NCI-H2196 (cell line): ENCODE measurements at regions not wholly inside any gene's neighbourhood (a gene's known extent, or its start where the extent isn't known, plus 50 kb on each side); places are given as distances from the start of the nearest gene placed in this dataset.

Source experiments
- DNase-seq: peaks from one replicate; lab custom pipeline; 2025; ENCODE audit not compliant: unreplicated experiment; lab: John Stamatoyannopoulos, UW

- DNase-seq: no peak
These were observed 248.1 kb upstream of the OPRM1 start for GRCh38 chr6:153790876-153791473.

DNA sequence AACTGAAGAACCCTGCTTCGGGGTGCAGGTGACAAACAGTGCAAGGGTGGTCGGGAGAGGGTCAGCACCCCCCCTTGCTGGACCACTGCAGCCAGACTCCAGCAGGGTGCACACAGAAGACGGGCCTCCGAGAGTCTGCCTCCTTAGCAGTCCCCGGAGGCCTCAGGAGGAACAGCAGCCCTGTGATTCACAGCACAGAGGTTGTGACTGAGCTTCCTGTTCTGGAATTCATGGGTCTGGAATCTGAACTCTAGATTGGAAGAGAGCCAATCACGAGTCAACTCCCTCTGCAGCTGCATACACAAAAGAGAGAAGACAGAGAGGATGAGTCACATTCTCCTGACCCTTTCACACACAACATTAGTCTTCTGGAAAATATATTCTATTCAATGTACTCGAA is 249.0 kb upstream of the OPRM1 start:
- DNase-seq: no peak

GRCh38 chr6:153787341-153787606 is 251.8 kb upstream of the OPRM1 start:
- no peak for DNase-seq

DNA sequence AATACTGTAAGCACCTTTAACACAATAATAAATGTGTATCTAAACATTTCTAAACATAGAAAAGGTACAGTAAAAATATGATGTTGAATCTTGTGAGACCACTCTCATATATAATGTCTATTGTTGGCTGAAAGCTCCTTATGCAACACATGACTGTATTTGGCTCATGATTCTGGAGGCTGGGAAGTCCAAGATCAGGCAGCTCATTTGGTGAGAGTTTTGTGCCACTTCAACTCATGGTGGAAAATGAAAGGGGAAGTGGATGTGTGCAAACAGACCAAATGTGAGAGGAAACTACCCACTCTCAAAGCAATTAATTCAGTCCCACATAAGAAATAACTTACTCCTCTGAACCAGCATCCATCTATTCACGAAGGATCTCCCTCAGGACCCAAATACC is 257.7 kb upstream of the OPRM1 start:
- no peak for DNase-seq

- DNase-seq: no peak
These were observed 259.0 kb upstream of the OPRM1 start for GRCh38 chr6:153780011-153780410.

DNA sequence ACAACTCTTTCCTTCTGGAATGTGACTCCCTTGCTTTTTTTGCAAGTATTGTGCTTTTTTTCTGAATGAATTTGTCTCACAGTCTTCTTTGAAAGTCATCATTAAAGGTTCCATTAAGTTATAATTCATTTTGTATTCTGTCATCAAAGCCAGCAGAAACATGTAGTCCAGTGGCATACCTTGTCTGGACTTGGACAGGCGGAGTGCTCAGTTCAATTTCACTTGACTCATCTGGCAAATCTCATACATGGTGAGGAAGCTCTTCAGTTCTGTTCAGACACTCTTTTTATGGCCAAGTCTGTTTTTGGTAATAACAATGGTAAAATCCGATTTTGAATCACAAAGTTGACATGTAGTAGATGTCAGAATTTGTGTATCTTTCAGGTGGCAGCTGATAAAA is 260.8 kb upstream of the OPRM1 start:
- no peak for DNase-seq

DNA sequence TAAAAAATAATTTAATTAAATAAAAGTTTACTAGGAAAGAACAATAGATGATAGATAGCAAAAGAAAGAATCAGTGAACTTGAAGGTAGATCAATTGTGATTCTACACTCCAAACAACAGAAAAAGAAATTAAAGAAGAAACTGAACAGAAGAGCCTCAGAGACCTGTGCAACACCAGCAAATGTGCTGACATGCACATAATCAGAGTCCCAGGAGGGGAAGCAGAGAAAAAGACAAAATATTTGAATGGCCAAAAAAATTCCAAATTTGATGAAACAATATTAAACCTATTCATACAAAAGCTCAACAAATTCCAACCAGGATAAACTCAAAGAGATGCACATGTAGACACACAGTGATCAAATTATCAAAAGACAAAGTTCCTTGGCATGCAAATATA is 267.5 kb upstream of the OPRM1 start:
- no peak for DNase-seq

DNA sequence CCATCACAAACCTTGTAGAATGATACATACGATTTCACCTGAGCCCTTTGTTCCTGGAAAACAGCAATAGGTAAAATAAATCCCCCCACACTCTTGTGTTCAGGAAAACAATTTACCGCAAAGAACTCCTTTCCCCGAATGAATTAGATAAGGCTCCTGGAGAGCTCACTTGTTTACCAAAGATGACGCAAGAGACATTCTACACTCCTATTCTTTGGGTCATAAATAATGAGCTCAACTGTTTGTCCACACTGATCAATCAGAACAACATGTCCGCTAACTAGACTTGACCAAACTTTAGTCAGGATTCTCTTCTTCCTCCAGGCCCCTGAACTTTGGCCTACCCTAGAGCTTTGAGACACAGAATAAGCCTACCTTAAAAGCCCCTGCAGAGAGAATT is 271.9 kb upstream of the OPRM1 start:
- DNase-seq: no peak

DNA sequence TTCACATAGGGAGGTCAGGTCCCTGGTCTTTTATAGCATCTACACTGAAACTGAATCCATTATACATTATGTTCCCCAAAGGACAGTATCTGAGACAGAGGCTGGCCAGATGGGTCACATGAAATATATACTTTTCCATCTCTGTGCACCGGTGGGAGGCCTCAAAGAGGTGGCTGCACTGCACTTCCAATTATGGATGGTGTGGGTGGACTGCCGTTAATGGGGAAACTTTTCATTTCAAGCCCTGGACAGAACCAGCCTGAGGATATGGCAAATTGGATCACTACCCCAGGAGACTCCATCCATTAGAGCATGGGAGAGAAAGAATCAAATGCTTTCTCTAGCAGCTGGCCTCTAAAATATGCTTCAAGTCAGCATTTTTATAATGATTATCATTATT is 280.5 kb upstream of the OPRM1 start:
- no peak for DNase-seq

GRCh38 chr6:153735761-153736160 is 303.3 kb upstream of the OPRM1 start:
- no peak for DNase-seq

GRCh38 chr6:153729189-153729588 is 309.9 kb upstream of the OPRM1 start:
- no peak for DNase-seq

GRCh38 chr6:153727885-153728284 is 311.2 kb upstream of the OPRM1 start:
- DNase-seq: no peak

DNA sequence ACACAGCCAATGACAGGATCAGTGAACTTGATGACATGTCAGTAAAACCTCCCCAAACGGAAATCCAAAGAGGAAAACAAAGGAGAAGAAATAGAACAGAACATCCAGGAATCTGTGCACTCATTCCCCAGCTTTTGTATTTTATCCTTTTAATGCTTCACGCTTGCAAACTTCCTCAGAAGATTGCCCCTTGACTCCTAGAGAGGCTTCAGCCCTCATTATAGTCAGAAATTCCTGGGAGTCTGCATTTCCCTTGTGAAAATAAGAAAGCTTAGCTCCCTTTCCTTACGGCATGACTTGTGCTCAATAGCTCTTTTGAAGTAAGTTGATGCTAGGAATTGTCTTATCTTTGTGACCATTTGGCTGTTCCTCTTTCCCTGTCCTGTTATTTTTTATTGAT is 313.6 kb upstream of the OPRM1 start:
- DNase-seq: no peak

DNA sequence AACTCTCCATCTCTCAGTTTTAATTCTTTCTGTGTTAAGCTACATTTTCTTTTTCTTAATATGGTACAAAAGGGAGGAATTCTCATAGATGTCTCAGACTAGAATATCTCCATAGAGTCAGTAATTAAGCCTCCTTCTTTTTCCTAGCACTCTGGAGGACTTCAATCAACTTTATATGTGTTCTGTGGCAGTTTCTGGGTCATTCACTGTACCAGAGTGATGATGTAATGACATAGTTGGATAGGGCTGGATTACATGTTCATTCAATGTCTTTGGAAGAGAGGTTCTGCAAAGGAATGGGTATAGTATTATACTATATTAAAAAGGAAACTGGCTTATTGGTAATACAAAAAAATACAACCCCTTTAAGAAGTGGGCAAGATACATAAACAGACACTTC is 318.3 kb upstream of the OPRM1 start:
- no peak for DNase-seq

DNA sequence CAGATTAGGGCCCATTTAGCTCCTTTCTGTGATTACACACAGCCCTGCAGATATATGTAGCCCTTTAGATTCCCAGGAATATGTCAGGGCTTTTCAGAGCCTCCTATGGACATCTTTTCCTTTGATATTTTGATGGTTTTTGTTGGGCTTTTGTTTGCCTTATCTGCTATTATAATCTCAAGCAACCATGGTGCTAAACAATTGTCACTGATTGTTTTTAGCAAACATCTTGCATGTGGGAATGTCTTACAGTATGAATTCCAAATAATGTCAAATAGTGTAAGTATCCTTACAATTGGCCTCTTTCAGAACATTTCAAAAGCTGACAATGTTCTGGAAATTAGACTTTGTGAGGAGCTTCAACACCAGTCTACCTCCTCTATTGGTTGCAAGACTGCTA is 333.6 kb upstream of the OPRM1 start:
- DNase-seq: no peak

- no peak for DNase-seq
These were observed 336.4 kb upstream of the OPRM1 start for GRCh38 chr6:153702671-153703070.

DNA sequence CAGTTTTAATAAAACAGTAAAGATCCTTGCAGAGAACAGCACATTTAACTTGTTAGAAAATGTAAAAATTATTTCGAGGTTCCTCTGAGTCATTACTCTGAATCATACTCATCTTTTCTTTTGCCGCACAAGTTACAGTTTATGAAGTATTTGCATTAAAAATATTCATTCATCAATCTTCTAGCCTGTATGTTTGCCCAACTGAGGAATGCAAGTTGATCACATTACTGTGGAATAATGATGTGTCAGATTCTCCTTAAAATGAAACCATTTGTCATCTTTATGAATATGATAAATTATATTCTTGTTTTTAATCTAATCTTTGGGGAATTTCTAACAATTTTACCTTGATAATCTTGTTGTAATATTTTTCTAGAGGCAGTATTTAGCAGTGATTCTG is 340.4 kb upstream of the OPRM1 start:
- DNase-seq: no peak

- DNase-seq: no peak
These were observed 341.0 kb upstream of the OPRM1 start for GRCh38 chr6:153698001-153698400.

DNA sequence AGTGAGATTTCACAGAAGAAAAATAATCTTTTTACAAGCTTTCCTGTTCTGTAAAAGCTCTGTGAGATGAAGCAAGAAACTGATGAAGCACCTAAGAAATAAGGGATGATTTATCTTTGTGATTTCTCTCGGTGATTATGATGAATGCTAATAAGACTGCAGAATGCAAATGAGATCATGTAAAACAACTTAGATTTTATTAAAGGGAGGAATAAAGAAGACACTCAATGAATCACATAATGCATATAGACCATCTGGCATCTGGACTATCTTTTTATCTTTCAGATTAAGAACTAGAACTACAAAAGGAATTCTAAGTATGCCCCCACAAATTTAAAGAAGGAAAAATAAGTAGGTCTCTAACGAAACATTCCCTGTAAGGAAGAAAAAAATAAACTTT is 361.5 kb upstream of the OPRM1 start:
- DNase-seq: no peak

DNA sequence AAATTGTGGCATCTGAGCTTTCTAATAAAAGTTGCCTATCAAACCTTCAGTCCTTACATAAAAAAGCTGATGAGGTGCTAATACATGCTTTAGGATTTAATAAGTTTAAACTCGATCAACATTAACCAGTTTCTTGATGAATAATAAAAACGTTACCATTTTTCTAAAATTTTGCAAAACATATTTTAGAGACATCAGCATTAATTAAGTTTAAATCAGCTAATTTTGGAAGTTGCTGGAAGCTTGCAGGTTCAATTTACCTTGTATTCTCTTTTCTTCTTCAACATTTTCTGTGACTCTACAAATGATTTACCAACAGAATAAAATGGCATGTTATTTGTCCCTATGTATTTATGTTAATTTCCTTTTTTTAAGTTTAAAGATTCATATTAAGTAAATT is 365.3 kb upstream of the OPRM1 start:
- no peak for DNase-seq

DNA sequence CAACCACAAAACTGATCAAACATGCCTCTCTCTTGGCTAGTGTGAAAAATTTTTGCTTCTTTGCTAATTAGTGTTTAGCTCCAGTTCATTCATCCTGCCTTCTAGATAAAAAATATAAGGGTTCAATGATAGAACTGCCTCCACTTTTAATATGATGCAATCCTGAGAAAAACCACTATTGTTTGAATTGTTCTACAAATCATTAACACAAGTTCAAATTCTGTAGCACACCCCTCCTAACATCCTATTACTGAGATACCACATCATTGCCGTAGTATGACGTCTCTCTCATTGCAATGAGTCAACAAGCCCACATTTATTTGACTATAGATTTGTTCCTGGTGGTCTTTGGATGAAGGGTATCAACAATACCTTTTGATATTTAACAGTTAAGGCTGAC is 365.8 kb upstream of the OPRM1 start:
- no peak for DNase-seq

DNA sequence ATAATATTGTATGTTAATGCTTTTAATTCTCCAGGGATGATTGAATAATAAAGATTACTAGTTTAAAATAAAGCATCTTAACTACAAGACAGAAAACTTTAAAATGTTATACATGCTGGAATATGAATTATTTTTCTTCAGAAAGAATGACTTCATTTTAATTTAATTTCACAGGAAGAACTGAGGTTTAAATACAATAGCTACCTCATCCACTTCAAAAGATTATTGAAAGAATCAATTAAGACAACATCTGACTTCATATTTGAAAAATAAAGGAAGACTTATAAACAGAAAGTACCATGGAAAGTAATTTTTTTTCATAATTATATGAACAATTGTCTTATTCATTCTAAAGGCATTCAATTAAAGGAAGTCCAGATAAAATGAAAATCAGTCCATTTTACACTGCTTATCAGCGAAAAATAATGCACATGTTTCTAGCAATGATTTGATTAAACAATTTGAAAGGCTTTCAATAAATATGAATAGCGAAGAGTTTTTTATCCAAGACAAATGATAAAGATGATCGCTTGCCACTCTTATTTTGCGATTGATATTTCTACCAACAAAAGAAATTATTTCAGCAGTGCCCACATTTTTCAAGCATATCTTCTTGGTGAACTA is 368.5 kb upstream of the OPRM1 start:
- no peak for DNase-seq

DNA sequence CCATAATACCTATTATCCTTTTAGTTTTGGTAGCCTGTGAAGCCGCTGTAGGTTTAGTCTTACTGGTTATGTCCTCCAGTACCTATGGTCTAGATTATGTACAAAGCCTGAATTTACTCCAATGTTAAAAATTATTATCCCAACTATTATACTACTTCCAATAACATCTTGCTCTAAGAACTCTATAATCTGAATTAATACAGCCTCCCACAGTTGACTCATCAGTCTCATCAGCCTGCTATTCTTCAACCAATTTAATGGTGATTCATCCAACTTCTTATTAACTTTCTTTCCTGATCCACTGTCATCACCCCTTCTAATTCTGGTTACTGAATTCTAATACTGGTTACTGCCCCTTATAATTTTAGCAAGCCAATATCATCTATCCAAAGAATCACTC is 370.3 kb upstream of the OPRM1 start:
- DNase-seq: no peak

- no peak for DNase-seq
These were observed 376.1 kb upstream of the OPRM1 start for GRCh38 chr6:153662982-153663381.
